CD4-positive, alpha-beta T cell (primary cell): ENCODE measurements at regions not wholly inside any gene's neighbourhood (a gene's known extent, or its start where the extent isn't known, plus 50 kb on each side); places are given as distances from the start of the nearest gene placed in this dataset.

Experiments used
- ATAC-seq: fragments of 200-7000 bp; cut with Tn5 transposase; one replicate; pipeline ENCODE4 v1.10.0; 2022; ENCODE audit warnings: mild to moderate bottlenecking; ENCODE audit not compliant: poor library complexity
- CTCF ChIA-PET: fragments of 350-600 bp; sonication (Branson Sonifier 250); formaldehyde crosslinking; loops from one replicate; lab custom pipeline; 2021; ENCODE audit warnings: antibody characterized with exemption, inconsistent platforms; lab: Charles Lee
- POLR2A ChIA-PET: fragments of 350-600 bp; sonication (Branson Sonifier 250); formaldehyde crosslinking; loops from one replicate; lab custom pipeline; 2021; ENCODE audit warnings: antibody characterized with exemption, inconsistent platforms; lab: Charles Lee
- DNase-seq, 14 experiments: peaks; one replicate each; pipeline ENCODE4 v3.0.0-alpha.2; 2013 to 2020; ENCODE audit warnings: mixed read lengths in 2 of 14
- H3K27ac ChIP-seq, 2 donors: one replicate each; pipeline versions ENCODE4 v1.5.1 to v1.7.0; 2013; ENCODE audit warnings: low read length in 2 of 2, low read depth in 1 of 2, mild to moderate bottlenecking in 1 of 2
- H3K27me3 ChIP-seq, 2 experiments: 1 replicate in 1 of 2; 2 replicates in 1 of 2; pipeline versions ENCODE4 v1.6.1 to v1.7.0; 2013; ENCODE audit warnings: low read length in 2 of 2, control low read depth in 1 of 2, mild to moderate bottlenecking in 1 of 2, moderate library complexity in 1 of 2; ENCODE audit not compliant: insufficient read depth in 2 of 2, control insufficient read depth in 1 of 2
- H3K36me3 ChIP-seq: one replicate; pipeline ENCODE4 v1.6.1; 2013; ENCODE audit warnings: low read length, control low read depth; ENCODE audit not compliant: insufficient read depth
- H3K4me1 ChIP-seq: one replicate; pipeline ENCODE4 v1.6.1; 2013; ENCODE audit warnings: low read length, control low read depth; ENCODE audit not compliant: insufficient read depth
- H3K4me3 ChIP-seq: one replicate; pipeline ENCODE4 v1.5.1; 2013; ENCODE audit warnings: mild to moderate bottlenecking, low read length, moderate library complexity
- H3K9me3 ChIP-seq, 2 experiments: 1 replicate in 1 of 2; 2 replicates in 1 of 2; pipeline versions ENCODE4 v1.6.1 to v1.7.0; 2013; ENCODE audit warnings: low read length in 2 of 2, mild to moderate bottlenecking in 2 of 2, control low read depth in 1 of 2, moderate library complexity in 1 of 2; ENCODE audit not compliant: control insufficient read depth in 1 of 2, insufficient read depth in 1 of 2
- H3K27ac Mint-ChIP-seq: one replicate; pipeline ENCODE4 v1.8.0; 2020; ENCODE audit warnings: mixed read lengths
- H3K27me3 Mint-ChIP-seq: one replicate; pipeline ENCODE4 v1.8.0; 2021; ENCODE audit warnings: mixed read lengths
- H3K36me3 Mint-ChIP-seq: one replicate; pipeline ENCODE4 v1.8.0; 2021; ENCODE audit warnings: low read depth, mixed read lengths
- H3K4me1 Mint-ChIP-seq: one replicate; pipeline ENCODE4 v1.8.0; 2021; ENCODE audit warnings: low read depth, mixed read lengths
- H3K4me3 Mint-ChIP-seq: one replicate; pipeline ENCODE4 v1.8.0; 2020; ENCODE audit warnings: mild to moderate bottlenecking, mixed read lengths
- H3K9me3 Mint-ChIP-seq: one replicate; pipeline ENCODE4 v1.8.0; 2020; ENCODE audit warnings: mixed read lengths
- CTCF ChIP-seq: fragments of 200-600 bp; IDR thresholded peaks from one replicate; pipeline ENCODE4 v1.8.0; 2022; ENCODE audit warnings: antibody characterized with exemption, mild to moderate bottlenecking
- intact Hi-C, 2 experiments: fragments of 100-400 bp; cut with DNase I in 1 of 2; cut with micrococcal nuclease in 1 of 2; formaldehyde crosslinking; loops; one replicate each; pipeline versions ENCODE4 v1.15.1 to v1.9.0; 2023 to 2025; cut with DNase I, micrococcal nuclease

GRCh38 chr5:17964067-17964466, 329.8 kb downstream of the TAF11L14 start:
- no peak for ATAC-seq
- H3K9me3 Mint-ChIP-seq = peaks cover 17% of the 10 kb centered on the region
- CTCF ChIA-PET = no interaction called here
- H3K4me1 Mint-ChIP-seq = no peaks in the 10 kb centered on the region
- intact Hi-C loops = no loop called here
- no peaks in the 10 kb centered on the region for H3K36me3 Mint-ChIP-seq
- no peak for DNase-seq
- TF ChIP-seq CTCF = no peak
- no peak overlapping the region for H3K27ac ChIP-seq
- no peaks in the 10 kb centered on the region for H3K4me1 ChIP-seq
- H3K27ac Mint-ChIP-seq = no peak overlapping the region
- peaks cover 0 to 8% of the 10 kb centered on the region in 2 experiments for H3K9me3 ChIP-seq
- no peaks in the 10 kb centered on the region for H3K27me3 Mint-ChIP-seq
- POLR2A ChIA-PET = no interaction called here
- H3K27me3 ChIP-seq = no peaks in the 10 kb centered on the region
- H3K4me3 Mint-ChIP-seq = no peak overlapping the region
- H3K4me3 ChIP-seq = no peak overlapping the region
- no peaks in the 10 kb centered on the region for H3K36me3 ChIP-seq

GRCh38 chr5:17966640-17967402, 332.6 kb downstream of the TAF11L14 start:
- Mint-ChIP-seq H3K4me1 (no peaks in the 10 kb centered on the region), H3K36me3 (no peaks in the 10 kb centered on the region), H3K9me3 (peaks cover 16% of the 10 kb centered on the region), H3K4me3 (no peak overlapping the region), H3K27ac (no peak overlapping the region), H3K27me3 (no peaks in the 10 kb centered on the region)
- POLR2A ChIA-PET = no interaction called here
- DNase-seq (no peak), ATAC-seq (no peak)
- Histone ChIP-seq H3K36me3 (no peaks in the 10 kb centered on the region), H3K9me3 (peaks cover 0 to 8% of the 10 kb centered on the region in 2 experiments), H3K4me1 (no peaks in the 10 kb centered on the region), H3K27ac (no peak overlapping the region), H3K4me3 (no peak overlapping the region), H3K27me3 (no peaks in the 10 kb centered on the region)
- CTCF ChIA-PET = no interaction called here
- no peak for TF ChIP-seq CTCF
- intact Hi-C loops = no loop called here

- H3K4me3 ChIP-seq = no peak overlapping the region
- Mint-ChIP-seq H3K9me3 (peaks cover 9% of the 10 kb centered on the region), H3K36me3 (no peaks in the 10 kb centered on the region), H3K27ac (no peak overlapping the region), H3K27me3 (no peaks in the 10 kb centered on the region), H3K4me1 (no peaks in the 10 kb centered on the region), H3K4me3 (no peak overlapping the region)
- intact Hi-C loops = no loop called here
- no peaks in the 10 kb centered on the region for H3K27me3 ChIP-seq
- CTCF ChIA-PET = no interaction called here
- POLR2A ChIA-PET = no interaction called here
- no peak for DNase-seq
- H3K36me3 ChIP-seq = no peaks in the 10 kb centered on the region
- TF ChIP-seq CTCF = no peak
- no peaks in the 10 kb centered on the region for H3K4me1 ChIP-seq
- no peak overlapping the region for H3K27ac ChIP-seq
- peaks cover 0 to 10% of the 10 kb centered on the region in 2 experiments for H3K9me3 ChIP-seq
- no peak for ATAC-seq
Measured at GRCh38 chr5:17976404-17976803, 342.1 kb downstream of the TAF11L14 start.
